GM12875 (cell line): ENCODE measurements at regions not wholly inside any gene's neighbourhood (a gene's known extent, or its start where the extent isn't known, plus 50 kb on each side); places are given as distances from the start of the nearest gene placed in this dataset.

ENCODE experiments used
- H3K4me3 ChIP-seq: one replicate; pipeline ENCODE4 v1.5.1; 2011; ENCODE audit warnings: low read depth, low read length, control low read depth
- TF ChIP-seq, protein P1 (sequence below): IDR thresholded peaks from 2 replicates; pipeline ENCODE4 v1.5.1; 2011; ENCODE audit warnings: low read depth, mild to moderate bottlenecking, control low read depth, inconsistent platforms, low read length, moderate library complexity, borderline replicate concordance; ENCODE audit not compliant: insufficient read depth

- TF ChIP-seq, protein P1, sequence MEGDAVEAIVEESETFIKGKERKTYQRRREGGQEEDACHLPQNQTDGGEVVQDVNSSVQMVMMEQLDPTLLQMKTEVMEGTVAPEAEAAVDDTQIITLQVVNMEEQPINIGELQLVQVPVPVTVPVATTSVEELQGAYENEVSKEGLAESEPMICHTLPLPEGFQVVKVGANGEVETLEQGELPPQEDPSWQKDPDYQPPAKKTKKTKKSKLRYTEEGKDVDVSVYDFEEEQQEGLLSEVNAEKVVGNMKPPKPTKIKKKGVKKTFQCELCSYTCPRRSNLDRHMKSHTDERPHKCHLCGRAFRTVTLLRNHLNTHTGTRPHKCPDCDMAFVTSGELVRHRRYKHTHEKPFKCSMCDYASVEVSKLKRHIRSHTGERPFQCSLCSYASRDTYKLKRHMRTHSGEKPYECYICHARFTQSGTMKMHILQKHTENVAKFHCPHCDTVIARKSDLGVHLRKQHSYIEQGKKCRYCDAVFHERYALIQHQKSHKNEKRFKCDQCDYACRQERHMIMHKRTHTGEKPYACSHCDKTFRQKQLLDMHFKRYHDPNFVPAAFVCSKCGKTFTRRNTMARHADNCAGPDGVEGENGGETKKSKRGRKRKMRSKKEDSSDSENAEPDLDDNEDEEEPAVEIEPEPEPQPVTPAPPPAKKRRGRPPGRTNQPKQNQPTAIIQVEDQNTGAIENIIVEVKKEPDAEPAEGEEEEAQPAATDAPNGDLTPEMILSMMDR = no peak
- no peak overlapping the region for H3K4me3 ChIP-seq
Measured at GRCh38 chr12:114598111-114598510, 85.9 kb downstream of the TBX3 start.

GRCh38 chr12:114592946-114593345 lies 91.0 kb downstream of the TBX3 start:
- TF ChIP-seq, protein P1 = no peak
- H3K4me3 ChIP-seq = no peak overlapping the region

DNA sequence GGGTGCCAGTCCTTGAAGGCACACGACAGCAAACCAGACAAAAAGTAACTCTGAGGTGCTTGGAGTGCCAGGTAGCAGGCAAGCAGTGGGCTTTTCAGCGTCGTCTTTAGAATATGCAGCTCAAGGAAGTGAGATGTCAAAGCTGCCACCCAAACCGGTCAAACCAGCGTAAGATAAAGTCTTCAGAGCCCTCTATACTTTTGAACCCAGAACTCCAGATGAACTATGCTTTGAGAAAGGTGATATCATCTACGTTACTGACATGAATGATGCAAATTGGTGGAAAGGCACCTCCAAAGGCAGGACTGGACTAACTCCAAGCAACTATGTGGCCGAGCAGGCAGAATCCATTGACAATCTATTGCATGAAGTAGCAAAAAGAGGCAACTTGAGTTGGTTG lies 95.9 kb downstream of the TBX3 start:
- TF ChIP-seq, protein P1 = no peak
- no peak overlapping the region for H3K4me3 ChIP-seq

GRCh38 chr12:114580306-114580705 lies 103.7 kb downstream of the TBX3 start:
- TF ChIP-seq, protein P1 = no peak
- no peak overlapping the region for H3K4me3 ChIP-seq

DNA sequence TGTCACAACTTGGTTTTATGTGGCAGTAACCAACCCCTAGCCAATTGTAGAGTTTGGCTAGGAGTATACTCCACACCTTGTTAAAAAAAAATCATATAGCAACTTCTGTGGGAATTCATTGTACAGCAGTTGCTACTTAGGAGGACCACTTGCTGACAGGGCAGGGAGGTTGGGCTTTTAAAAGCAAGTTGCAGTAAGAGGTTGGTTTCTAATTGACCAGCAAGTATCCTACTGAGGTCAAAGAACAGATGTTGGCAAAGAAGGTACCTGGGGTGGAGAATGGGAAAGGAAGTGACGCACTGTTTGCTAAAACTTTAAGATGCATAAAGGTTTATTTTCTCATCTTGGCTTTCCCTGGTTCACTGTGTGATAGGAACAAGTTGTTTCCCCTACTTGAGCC lies 104.6 kb downstream of the TBX3 start:
- H3K4me3 ChIP-seq = no peak overlapping the region

DNA sequence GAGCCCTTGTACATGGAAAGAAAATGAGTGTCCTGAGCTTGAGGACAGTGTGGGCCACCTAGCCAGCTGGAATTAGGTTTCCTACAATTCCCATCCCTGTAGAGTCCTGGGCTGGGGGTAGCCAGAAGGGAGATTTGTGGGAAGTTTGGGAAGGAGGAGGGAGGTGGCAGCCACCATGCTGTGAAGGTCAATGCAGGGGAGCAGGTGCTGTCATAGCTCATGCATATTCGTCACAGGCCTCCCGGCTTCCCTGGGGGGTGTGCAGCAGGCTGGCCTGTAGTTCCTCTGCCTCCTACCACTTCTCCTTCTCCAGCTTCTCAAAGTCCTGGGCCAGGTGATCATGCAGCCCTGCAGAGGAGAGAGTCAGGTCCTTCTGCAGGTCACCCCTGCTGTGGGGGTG lies 121.3 kb downstream of the TBX3 start:
- TF ChIP-seq, protein P1 = no peak
- no peak overlapping the region for H3K4me3 ChIP-seq

More for the DNA sequence above, 104.6 kb downstream of the TBX3 start:
- TF ChIP-seq, protein P1 = no peak

DNA sequence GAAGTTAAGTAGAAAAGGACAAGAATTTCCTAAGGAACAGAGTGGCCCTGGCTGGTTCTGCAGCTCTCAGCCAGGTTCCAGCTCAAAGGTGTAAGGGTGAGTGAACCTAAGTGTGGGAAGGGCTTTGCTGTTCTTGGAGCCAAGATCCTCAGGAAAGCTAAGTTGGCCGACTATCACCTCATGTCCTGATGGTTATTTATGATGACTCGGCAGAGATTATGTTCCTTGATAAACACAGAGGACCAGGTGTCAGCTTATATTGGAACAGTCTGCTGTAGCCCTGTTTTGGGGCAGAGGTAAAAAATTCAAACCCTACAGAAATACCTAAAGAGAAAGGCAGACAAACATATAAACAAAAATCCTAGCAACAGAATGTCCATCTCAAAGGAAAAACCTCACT lies 128.5 kb downstream of the TBX3 start:
- H3K4me3 ChIP-seq = no peak overlapping the region
- TF ChIP-seq, protein P1 = no peak
